22Rv1 (cell line): ENCODE measurements at regions not wholly inside any gene's neighbourhood (a gene's known extent, or its start where the extent isn't known, plus 50 kb on each side); places are given as distances from the start of the nearest gene placed in this dataset.

Experiments used
- H3K27ac ChIP-seq: fragments of 450-650 bp; 2 replicates; pipeline ENCODE4 v1.5.1; 2017
- ZFX ChIP-seq: fragments of 450-650 bp; IDR thresholded peaks from 2 replicates; pipeline ENCODE4 v1.6.1; 2017; ENCODE audit warnings: antibody characterized with exemption, borderline replicate concordance
- TF ChIP-seq, protein P1 (sequence below): fragments of 450-650 bp; IDR thresholded peaks from 2 replicates; pipeline ENCODE4 v1.5.1; 2017; ENCODE audit warnings: mild to moderate bottlenecking

DNA sequence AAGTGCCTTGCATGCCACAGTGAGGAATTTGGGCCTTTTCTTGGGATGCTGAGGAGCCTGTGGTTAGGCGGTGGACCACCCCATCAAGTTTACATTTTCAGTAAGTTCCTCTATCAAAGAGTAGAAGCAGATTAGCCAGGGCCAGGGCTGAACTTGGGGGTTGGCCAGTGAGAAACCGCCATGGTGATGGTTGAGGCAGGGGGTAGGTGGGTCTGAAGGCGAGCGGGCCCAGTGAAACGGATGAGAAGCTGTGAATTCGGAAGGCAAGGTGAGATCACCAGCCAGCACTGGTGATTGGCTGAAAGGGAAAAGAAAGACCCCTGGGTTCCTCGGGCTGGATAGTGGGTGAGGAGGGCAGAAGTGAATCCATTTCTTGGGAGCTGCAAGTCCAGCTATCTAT is 311.4 kb downstream of the CBLN1 start:
- TF ChIP-seq, protein P1, sequence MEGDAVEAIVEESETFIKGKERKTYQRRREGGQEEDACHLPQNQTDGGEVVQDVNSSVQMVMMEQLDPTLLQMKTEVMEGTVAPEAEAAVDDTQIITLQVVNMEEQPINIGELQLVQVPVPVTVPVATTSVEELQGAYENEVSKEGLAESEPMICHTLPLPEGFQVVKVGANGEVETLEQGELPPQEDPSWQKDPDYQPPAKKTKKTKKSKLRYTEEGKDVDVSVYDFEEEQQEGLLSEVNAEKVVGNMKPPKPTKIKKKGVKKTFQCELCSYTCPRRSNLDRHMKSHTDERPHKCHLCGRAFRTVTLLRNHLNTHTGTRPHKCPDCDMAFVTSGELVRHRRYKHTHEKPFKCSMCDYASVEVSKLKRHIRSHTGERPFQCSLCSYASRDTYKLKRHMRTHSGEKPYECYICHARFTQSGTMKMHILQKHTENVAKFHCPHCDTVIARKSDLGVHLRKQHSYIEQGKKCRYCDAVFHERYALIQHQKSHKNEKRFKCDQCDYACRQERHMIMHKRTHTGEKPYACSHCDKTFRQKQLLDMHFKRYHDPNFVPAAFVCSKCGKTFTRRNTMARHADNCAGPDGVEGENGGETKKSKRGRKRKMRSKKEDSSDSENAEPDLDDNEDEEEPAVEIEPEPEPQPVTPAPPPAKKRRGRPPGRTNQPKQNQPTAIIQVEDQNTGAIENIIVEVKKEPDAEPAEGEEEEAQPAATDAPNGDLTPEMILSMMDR, result no peak
- no peak for TF ChIP-seq ZFX
- no peak overlapping the region for H3K27ac ChIP-seq

DNA sequence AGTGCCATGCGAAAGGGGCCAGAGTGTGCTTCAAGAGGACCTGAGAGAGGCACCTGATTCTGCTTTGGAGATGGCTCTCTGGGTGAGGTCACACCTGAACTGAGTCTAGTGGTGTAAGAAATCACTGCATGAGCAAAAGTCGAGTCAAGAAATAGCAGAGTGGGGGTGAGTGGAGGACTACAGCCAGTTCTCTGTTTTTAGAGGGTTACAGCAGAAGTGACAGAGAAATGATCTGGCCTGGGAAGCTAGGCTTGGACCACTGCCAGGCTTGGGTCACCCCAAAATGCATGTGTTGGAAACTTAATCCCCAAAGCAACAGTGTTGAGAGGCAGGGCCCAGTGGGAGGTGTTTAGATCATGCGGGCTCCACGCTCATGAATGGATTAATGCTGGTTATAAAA is 312.0 kb downstream of the CBLN1 start:
- no peak overlapping the region for H3K27ac ChIP-seq
- TF ChIP-seq ZFX, result no peak
- TF ChIP-seq, protein P1, result no peak

DNA sequence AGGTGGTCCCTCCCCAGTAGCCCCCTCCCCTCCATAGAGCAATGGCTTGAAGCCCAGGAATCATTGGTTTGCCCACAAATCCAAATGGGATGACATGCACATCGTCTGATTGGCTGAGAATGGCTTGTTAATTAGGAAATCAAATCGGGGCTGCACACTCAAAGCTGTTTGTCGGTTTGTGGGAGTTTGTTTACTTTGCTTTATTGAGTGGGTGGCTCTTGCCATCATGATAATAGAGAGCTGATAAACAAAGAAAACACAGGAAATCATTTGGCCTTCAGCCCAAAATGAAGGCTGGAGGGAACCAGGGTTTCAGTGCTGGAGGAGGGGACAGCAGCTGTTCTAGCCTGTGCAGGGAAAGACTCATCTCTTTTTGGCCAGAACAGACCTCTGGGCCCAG is 316.3 kb downstream of the CBLN1 start:
- no peak for TF ChIP-seq ZFX
- TF ChIP-seq, protein P1, result no peak

DNA sequence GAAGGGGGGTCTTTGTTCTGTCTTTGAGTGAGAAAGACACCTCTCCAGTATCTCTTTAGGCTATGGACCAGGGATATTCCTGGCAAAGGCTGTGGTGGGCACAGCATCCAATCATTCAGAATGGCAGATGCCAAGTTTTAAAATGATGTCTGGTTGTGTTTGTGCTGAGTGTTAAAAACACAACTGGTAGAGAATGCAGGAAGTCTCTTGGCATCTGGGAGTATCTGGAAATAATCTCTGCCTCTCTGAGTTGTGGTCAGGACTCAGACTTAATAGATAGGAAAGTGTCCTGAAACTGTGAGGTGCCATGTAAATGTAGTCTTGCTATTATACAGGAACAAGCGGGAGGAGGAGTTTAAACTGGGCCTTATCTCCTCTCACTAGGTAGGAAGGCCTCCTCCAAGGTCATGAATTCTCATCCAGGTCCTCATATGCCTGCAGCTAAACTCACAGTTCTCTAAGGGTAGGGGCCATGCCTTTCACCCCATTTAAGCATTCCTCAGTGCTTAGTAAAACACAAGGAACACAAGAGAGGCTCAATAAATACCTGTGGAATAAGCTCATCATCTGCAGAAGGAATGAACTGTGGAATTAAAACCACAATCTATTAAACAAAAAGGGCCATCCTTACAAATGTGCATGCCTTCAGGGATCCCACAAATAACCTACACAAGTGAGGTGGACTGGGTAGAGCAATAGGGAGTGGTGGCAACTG is 317.6 kb downstream of the CBLN1 start:
- no peak for TF ChIP-seq ZFX
- TF ChIP-seq, protein P1, result no peak
- H3K27ac ChIP-seq, result no peak overlapping the region

More for the DNA sequence above, 316.3 kb downstream of the CBLN1 start:
- H3K27ac ChIP-seq, result no peak overlapping the region

DNA sequence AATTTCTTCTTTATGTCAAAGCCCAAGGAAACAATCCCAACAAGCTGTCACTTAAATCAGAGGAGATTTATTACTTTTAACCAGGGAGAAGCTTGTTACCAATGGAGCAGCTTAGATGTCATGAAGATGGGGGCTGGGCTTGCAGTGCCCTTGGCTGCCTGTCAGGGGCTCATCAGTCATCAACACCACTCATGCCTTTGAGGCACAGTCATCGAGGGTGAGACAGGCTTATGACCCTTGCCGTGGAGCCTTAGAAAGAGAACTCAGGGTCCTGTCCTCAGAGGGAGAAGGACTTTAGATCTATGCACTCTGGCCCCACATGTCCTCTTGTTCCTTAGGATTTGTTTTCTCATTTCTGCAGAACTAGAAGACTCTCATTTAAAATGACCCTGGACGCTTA is 318.3 kb downstream of the CBLN1 start:
- TF ChIP-seq, protein P1, result no peak
- no peak for TF ChIP-seq ZFX
- no peak overlapping the region for H3K27ac ChIP-seq

DNA sequence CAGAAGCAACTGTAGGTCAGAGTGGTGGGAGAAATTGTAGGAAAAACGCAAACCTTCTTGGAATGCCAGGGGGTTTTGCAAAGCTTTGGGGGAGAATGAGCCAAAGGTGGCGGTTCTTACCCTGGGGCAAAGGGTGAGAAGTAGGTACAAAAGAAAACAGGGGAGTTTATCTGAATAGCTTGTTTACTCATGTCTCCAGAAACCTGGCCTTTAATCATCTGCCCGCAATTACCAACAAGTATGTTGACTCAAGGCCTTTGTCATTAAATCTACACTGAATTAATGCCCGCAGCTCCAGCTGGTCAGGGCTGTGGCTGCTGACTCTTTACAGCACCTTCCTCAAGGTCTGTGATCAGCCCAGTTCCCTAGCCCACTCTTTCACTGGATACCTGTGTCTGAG is 320.1 kb downstream of the CBLN1 start:
- TF ChIP-seq ZFX, result no peak
- TF ChIP-seq, protein P1, result no peak

DNA sequence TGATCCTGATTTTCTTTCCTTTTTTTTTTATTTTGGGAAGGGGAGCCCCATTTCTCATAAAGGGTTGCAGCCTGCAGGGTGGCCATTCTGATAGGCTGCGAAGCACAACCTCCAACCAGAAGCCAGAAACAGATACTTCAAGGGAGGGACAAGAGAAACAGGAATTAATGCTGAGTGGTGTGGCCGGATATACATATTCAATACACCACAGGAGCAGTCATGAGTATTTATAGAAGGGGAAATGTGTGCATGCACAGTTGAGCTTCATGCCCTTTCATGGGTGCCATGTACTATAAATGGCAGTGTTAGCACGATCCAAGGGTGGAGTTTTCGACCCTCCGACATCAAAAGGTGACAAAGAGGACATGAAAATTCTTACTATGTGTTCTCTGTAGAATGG is 320.8 kb downstream of the CBLN1 start:
- TF ChIP-seq ZFX, result no peak
- TF ChIP-seq, protein P1, result no peak
- H3K27ac ChIP-seq, result no peak overlapping the region

More for the DNA sequence above, 320.1 kb downstream of the CBLN1 start:
- no peak overlapping the region for H3K27ac ChIP-seq
